Neural crest cell (in vitro differentiated cells): ENCODE measurements at regions not wholly inside any gene's neighbourhood (a gene's known extent, or its start where the extent isn't known, plus 50 kb on each side); places are given as distances from the start of the nearest gene placed in this dataset.

Source experiments
- DNase-seq: peaks from one replicate; pipeline ENCODE4 v3.0.0; 2021; ENCODE audit warnings: low read depth, mixed read lengths, low spot score
- H3K27ac Mint-ChIP-seq: one replicate; pipeline ENCODE4 v1.8.0; 2021; ENCODE audit warnings: mild to moderate bottlenecking, mixed read lengths; ENCODE audit not compliant: unreplicated experiment
- H3K27me3 Mint-ChIP-seq: 2 replicates; pipeline ENCODE4 v1.8.0; 2021; ENCODE audit warnings: low read depth, mild to moderate bottlenecking, mixed read lengths
- H3K36me3 Mint-ChIP-seq: 2 replicates; pipeline ENCODE4 v1.8.0; 2021; ENCODE audit warnings: low read depth, mild to moderate bottlenecking, mixed read lengths
- H3K4me1 Mint-ChIP-seq: 2 replicates; pipeline ENCODE4 v1.8.0; 2021; ENCODE audit warnings: mixed read lengths
- H3K4me3 Mint-ChIP-seq: one replicate; pipeline ENCODE4 v1.8.0; 2021; ENCODE audit warnings: mild to moderate bottlenecking, mixed read lengths
- H3K9me3 Mint-ChIP-seq: 2 replicates; pipeline ENCODE4 v1.8.0; 2021; ENCODE audit warnings: mixed read lengths
- CTCF ChIP-seq: fragments of 200-600 bp; sonication (generic); conservative IDR thresholded peaks from 2 replicates; pipeline ENCODE4 v1.5.0; 2021; ENCODE audit warnings: antibody characterized with exemption, mild to moderate bottlenecking

GRCh38 chr7:88401009-88401623, 94.4 kb upstream of the STEAP4 start:
- Mint-ChIP-seq H3K4me1 (peaks cover 4% of the 10 kb centered on the region), H3K27me3 (no peaks in the 10 kb centered on the region), H3K9me3 (peaks cover 2% of the 10 kb centered on the region), H3K4me3 (no peak overlapping the region), H3K36me3 (no peaks in the 10 kb centered on the region), H3K27ac (no peak overlapping the region)
- no peak for DNase-seq
- peak; percentile 76 for TF ChIP-seq CTCF

GRCh38 chr7:88399696-88400240, 93.1 kb upstream of the STEAP4 start:
- H3K4me1 Mint-ChIP-seq = peaks cover 4% of the 10 kb centered on the region
- H3K36me3 Mint-ChIP-seq = no peaks in the 10 kb centered on the region
- H3K9me3 Mint-ChIP-seq = peaks cover 2% of the 10 kb centered on the region
- no peak overlapping the region for H3K27ac Mint-ChIP-seq
- no peak for DNase-seq
- TF ChIP-seq CTCF = no peak
- no peak overlapping the region for H3K4me3 Mint-ChIP-seq
- no peaks in the 10 kb centered on the region for H3K27me3 Mint-ChIP-seq

GRCh38 chr7:88399036-88399435, 92.3 kb upstream of the STEAP4 start:
- H3K4me3 Mint-ChIP-seq = no peak overlapping the region

GRCh38 chr7:88398459-88398858, 91.8 kb upstream of the STEAP4 start:
- TF ChIP-seq CTCF = no peak
- no peak overlapping the region for H3K4me3 Mint-ChIP-seq
- no peak overlapping the region for H3K27ac Mint-ChIP-seq
- H3K9me3 Mint-ChIP-seq = no peaks in the 10 kb centered on the region
- no peaks in the 10 kb centered on the region for H3K36me3 Mint-ChIP-seq
- H3K4me1 Mint-ChIP-seq = peaks cover 4% of the 10 kb centered on the region
- no peak for DNase-seq
- no peaks in the 10 kb centered on the region for H3K27me3 Mint-ChIP-seq

More at GRCh38 chr7:88399036-88399435, 92.3 kb upstream of the STEAP4 start:
- no peaks in the 10 kb centered on the region for H3K9me3 Mint-ChIP-seq
- H3K27me3 Mint-ChIP-seq = no peaks in the 10 kb centered on the region
- peak overlapping the region; percentile 51 for H3K27ac Mint-ChIP-seq
- no peaks in the 10 kb centered on the region for H3K36me3 Mint-ChIP-seq
- peaks cover 4% of the 10 kb centered on the region for H3K4me1 Mint-ChIP-seq
- no peak for DNase-seq
- TF ChIP-seq CTCF = no peak

- Mint-ChIP-seq H3K9me3 (no peaks in the 10 kb centered on the region), H3K4me1 (peaks cover 4% of the 10 kb centered on the region), H3K36me3 (no peaks in the 10 kb centered on the region), H3K4me3 (no peak overlapping the region), H3K27ac (no peak overlapping the region), H3K27me3 (no peaks in the 10 kb centered on the region)
- TF ChIP-seq CTCF = no peak
- no peak for DNase-seq
Measured at GRCh38 chr7:88396948-88397322, 90.2 kb upstream of the STEAP4 start.
